Stimulated activated CD8-positive, alpha-beta memory T cell treated with anti-CD3 and anti-CD28 coated beads, Interleukin-12 subunit alpha, Interleukin-12 subunit beta, amount 100 ng/mL, for 24 hours (primary cell): ENCODE measurements at regions not wholly inside any gene's neighbourhood (a gene's known extent, or its start where the extent isn't known, plus 50 kb on each side); places are given as distances from the start of the nearest gene placed in this dataset.
A peak's percentile ranks its signal among the peaks of the same experiment; 100 is the strongest.
"Not testable (repeated sequence)": the region's sequence is repeated elsewhere in the genome, so short reads cannot be mapped to it uniquely, and the experiment has no call there.

Source experiments
- DNase-seq: peaks from one replicate; pipeline ENCODE4 v3.0.0-alpha.2; 2020; ENCODE audit errors: extremely low read depth

GRCh38 chr1:18561967-18562366 lies 68.7 kb upstream of the PAX7 start:
- DNase-seq = no peak

- no peak for DNase-seq
Measured at GRCh38 chr1:18564676-18565075, 66.0 kb upstream of the PAX7 start.

GRCh38 chr1:18565321-18565720 lies 65.3 kb upstream of the PAX7 start:
- no peak for DNase-seq

GRCh38 chr1:18568489-18568888 lies 62.2 kb upstream of the PAX7 start:
- no peak for DNase-seq

- no peak for DNase-seq
Measured at GRCh38 chr1:18569251-18569650, 61.4 kb upstream of the PAX7 start.

- DNase-seq = no peak
Measured at GRCh38 chr1:18569811-18570545, 60.7 kb upstream of the PAX7 start.

GRCh38 chr1:18571275-18571674 lies 59.4 kb upstream of the PAX7 start:
- no peak for DNase-seq

GRCh38 chr1:18572022-18572880 lies 58.4 kb upstream of the PAX7 start:
- DNase-seq = no peak

GRCh38 chr1:18573170-18573569 lies 57.5 kb upstream of the PAX7 start:
- no peak for DNase-seq

GRCh38 chr1:18574754-18575153 lies 55.9 kb upstream of the PAX7 start:
- no peak for DNase-seq

GRCh38 chr1:18575620-18576019 lies 55.0 kb upstream of the PAX7 start:
- DNase-seq = peak; percentile 31

- no peak for DNase-seq
Measured at GRCh38 chr1:18578271-18578670, 52.4 kb upstream of the PAX7 start.

GRCh38 chr1:18579267-18579666 lies 51.4 kb upstream of the PAX7 start:
- not testable (repeated sequence) for DNase-seq

GRCh38 chr1:18580047-18580446 lies 50.6 kb upstream of the PAX7 start:
- no peak for DNase-seq

- DNase-seq = no peak
Measured at GRCh38 chr1:18580691-18581419, 49.8 kb upstream of the PAX7 start.
